Fibroblast of skin of scalp (primary cell): ENCODE measurements at regions not wholly inside any gene's neighbourhood (a gene's known extent, or its start where the extent isn't known, plus 50 kb on each side); places are given as distances from the start of the nearest gene placed in this dataset.

Source experiments
- DNase-seq: peaks from one replicate; pipeline ENCODE4 v3.0.0-alpha.2; 2013

GRCh38 chr12:16669756-16670155, 63.8 kb upstream of the LMO3 start:
- no peak for DNase-seq

GRCh38 chr12:16668198-16668597, 62.2 kb upstream of the LMO3 start:
- no peak for DNase-seq

DNA sequence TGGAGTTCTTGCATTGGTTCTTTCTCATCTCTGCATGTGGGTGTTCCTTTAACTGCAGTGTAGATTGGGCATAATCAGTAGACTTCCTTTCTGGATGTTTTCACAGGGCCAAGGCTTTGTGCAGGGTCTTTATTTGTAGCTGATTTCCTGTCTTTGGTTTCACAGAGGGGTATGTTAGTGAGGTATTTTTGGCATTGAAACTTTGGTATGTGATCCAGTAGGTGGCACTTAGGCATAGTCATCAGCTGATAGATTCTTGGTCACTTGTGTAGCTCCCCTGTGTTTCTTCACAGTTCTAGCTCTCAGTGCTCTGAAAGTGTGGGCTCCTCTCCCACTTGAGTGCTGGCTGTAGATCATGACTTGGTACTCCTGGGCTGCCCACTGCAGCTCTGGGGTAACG, 52.7 kb upstream of the LMO3 start:
- DNase-seq, result no peak
